Fibroblast of lung (primary cell): ENCODE measurements at regions not wholly inside any gene's neighbourhood (a gene's known extent, or its start where the extent isn't known, plus 50 kb on each side); places are given as distances from the start of the nearest gene placed in this dataset.
A peak's percentile ranks its signal among the peaks of the same experiment; 100 is the strongest.

Experiments used
- DNase-seq, 2 donors: peaks; one replicate each; pipeline versions ENCODE4 v3.0.0 to v3.0.0-alpha.2; 2010; ENCODE audit warnings: low read depth in 2 of 2
- H2AFZ ChIP-seq: 2 replicates; pipeline ENCODE4 v1.5.1; 2012; ENCODE audit warnings: low read length, control low read depth, inconsistent platforms
- H3K27ac ChIP-seq: 2 replicates; pipeline ENCODE4 v1.5.1; 2011; ENCODE audit warnings: low read length, control low read depth; ENCODE audit not compliant: insufficient read depth
- H3K27me3 ChIP-seq: 2 replicates; pipeline ENCODE4 v1.5.1; 2011; ENCODE audit warnings: mild to moderate bottlenecking, low read length; ENCODE audit not compliant: control insufficient read depth, insufficient read depth
- H3K36me3 ChIP-seq: 2 replicates; pipeline ENCODE4 v1.5.1; 2011; ENCODE audit warnings: low read length; ENCODE audit not compliant: control insufficient read depth, insufficient read depth
- H3K4me1 ChIP-seq: 2 replicates; pipeline ENCODE4 v1.5.1; 2011; ENCODE audit warnings: low read length; ENCODE audit not compliant: control insufficient read depth, insufficient read depth; ENCODE audit errors: extremely low read depth
- H3K4me2 ChIP-seq: 2 replicates; pipeline ENCODE4 v1.5.1; 2011; ENCODE audit warnings: low read length, control low read depth; ENCODE audit not compliant: insufficient read depth; ENCODE audit errors: extremely low read depth
- H3K4me3 ChIP-seq, 4 experiments: fragments of 200-600 bp in 1 of 4; sonication (generic) in 1 of 4; replicated peaks in 1 of 4; 2 replicates each; pipeline ENCODE4 v1.5.1; 2011 to 2016; ENCODE audit warnings: low read length in 4 of 4, low read depth in 3 of 4, mild to moderate bottlenecking in 3 of 4, control low read depth in 2 of 4, inconsistent platforms in 1 of 4, mixed read lengths in 1 of 4; ENCODE audit not compliant: insufficient read depth in 1 of 4; ENCODE audit errors: control extremely low read depth in 1 of 4
- H3K79me2 ChIP-seq: 2 replicates; pipeline ENCODE4 v1.5.1; 2012; ENCODE audit warnings: mild to moderate bottlenecking, low read length, inconsistent platforms; ENCODE audit not compliant: control insufficient read depth, insufficient read depth
- H3K9ac ChIP-seq: 2 replicates; pipeline ENCODE4 v1.5.1; 2011; ENCODE audit warnings: mild to moderate bottlenecking, low read length, control low read depth; ENCODE audit not compliant: insufficient read depth
- H3K9me3 ChIP-seq: 2 replicates; pipeline ENCODE4 v1.5.1; 2012; ENCODE audit warnings: low read depth, low read length; ENCODE audit not compliant: control insufficient read depth, insufficient read depth
- H4K20me1 ChIP-seq: 2 replicates; pipeline ENCODE4 v1.5.1; 2011; ENCODE audit warnings: low read length; ENCODE audit not compliant: control insufficient read depth, insufficient read depth; ENCODE audit errors: extremely low read depth
- EZH2 ChIP-seq: IDR thresholded peaks from 2 replicates; pipeline ENCODE4 v1.5.1; 2012; ENCODE audit warnings: low read length, control low read depth, mild to moderate bottlenecking; ENCODE audit errors: missing control alignments
- TF ChIP-seq, protein P1 (sequence below), 2 donors: IDR thresholded peaks in 1 of 2; conservative IDR thresholded peaks in 1 of 2; 1 replicate in 1 of 2; 2 replicates in 1 of 2; pipeline ENCODE4 v1.5.1; 2011 to 2012; ENCODE audit warnings: low read length in 2 of 2, control low read depth in 1 of 2, inconsistent platforms in 1 of 2, low read depth in 1 of 2, mild to moderate bottlenecking in 1 of 2

DNA sequence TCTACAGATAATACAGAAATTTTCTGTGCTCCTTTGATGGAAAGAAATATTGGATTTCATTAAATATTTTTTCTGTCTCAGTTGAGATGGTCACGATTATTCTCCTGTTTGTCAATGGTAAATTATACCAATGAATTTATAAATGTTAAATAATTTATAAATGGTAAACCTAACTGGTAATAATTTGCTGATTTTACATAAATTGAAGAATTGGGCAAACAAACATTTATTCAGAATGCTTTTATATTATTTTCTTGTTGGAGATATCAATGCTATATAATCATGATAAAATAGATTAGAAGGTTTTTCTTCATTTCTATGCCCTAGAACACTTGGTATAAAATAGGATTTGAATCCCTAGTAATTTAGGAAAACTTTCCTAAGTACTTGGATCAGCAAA, 597.6 kb upstream of the IGFBP3 start:
- H3K9me3 ChIP-seq = no peaks in the 10 kb centered on the region
- H3K27ac ChIP-seq = no peak overlapping the region
- H3K4me3 ChIP-seq = no peak overlapping the region
- no peaks in the 10 kb centered on the region for H3K36me3 ChIP-seq
- no peak overlapping the region for H3K4me2 ChIP-seq
- no peaks in the 10 kb centered on the region for H4K20me1 ChIP-seq
- H3K4me1 ChIP-seq = no peaks in the 10 kb centered on the region
- no peak for TF ChIP-seq EZH2
- TF ChIP-seq, protein P1, sequence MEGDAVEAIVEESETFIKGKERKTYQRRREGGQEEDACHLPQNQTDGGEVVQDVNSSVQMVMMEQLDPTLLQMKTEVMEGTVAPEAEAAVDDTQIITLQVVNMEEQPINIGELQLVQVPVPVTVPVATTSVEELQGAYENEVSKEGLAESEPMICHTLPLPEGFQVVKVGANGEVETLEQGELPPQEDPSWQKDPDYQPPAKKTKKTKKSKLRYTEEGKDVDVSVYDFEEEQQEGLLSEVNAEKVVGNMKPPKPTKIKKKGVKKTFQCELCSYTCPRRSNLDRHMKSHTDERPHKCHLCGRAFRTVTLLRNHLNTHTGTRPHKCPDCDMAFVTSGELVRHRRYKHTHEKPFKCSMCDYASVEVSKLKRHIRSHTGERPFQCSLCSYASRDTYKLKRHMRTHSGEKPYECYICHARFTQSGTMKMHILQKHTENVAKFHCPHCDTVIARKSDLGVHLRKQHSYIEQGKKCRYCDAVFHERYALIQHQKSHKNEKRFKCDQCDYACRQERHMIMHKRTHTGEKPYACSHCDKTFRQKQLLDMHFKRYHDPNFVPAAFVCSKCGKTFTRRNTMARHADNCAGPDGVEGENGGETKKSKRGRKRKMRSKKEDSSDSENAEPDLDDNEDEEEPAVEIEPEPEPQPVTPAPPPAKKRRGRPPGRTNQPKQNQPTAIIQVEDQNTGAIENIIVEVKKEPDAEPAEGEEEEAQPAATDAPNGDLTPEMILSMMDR (conservative IDR thresholded peaks at IDR 0.05 in 1 of 2, IDR thresholded peaks at IDR 0.05 in 1 of 2; ENCODE audit: low read depth in 1 of 2, low read length in 2 of 2) = no peak
- H3K9ac ChIP-seq = no peak overlapping the region
- H3K27me3 ChIP-seq = no peaks in the 10 kb centered on the region
- H2AFZ ChIP-seq = no peak overlapping the region
- no peak for DNase-seq
- H3K79me2 ChIP-seq = no peaks in the 10 kb centered on the region

DNA sequence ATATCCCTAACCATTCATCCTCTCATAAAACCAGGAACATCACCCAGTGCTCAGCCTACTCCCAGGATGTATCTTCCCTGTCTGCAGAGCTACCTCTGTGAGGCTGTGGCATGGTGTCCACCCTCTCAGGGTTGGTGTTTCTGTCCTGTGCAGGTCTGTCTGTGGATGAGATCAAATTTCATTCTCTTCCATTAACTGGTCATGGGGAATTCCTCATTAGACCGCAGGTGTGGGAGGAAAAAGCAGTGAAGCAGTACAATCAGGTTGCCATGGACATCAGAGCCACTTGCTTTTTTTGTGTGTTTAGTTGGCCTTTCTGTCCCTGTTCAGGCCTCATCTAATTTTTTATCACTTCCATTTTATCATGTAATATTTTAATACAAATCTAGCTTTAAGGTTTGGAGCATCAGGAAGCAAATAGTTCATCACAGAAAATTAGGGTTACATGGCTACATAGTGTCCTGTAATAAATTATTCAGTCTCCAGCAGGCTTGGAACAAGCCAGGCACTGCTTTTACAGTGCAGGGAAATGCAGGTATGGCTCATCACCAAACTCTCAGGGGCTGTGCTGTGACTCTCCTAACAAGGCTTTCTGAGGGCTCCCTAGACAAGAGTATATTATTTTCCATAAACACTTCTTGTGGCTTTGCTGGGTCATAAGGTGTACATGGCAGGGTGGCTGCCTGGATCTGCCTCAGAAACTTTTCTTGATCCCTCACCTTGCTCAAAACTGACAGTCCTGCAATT, 594.9 kb upstream of the IGFBP3 start:
- Histone ChIP-seq H3K9ac (no peak overlapping the region), H3K4me3 (no peak overlapping the region), H3K27me3 (no peaks in the 10 kb centered on the region), H3K79me2 (no peaks in the 10 kb centered on the region), H3K36me3 (no peaks in the 10 kb centered on the region), H2AFZ (no peak overlapping the region), H3K4me2 (no peak overlapping the region), H4K20me1 (no peaks in the 10 kb centered on the region), H3K27ac (no peak overlapping the region), H3K9me3 (no peaks in the 10 kb centered on the region), H3K4me1 (no peaks in the 10 kb centered on the region)
- TF ChIP-seq, protein P1 (conservative IDR thresholded peaks at IDR 0.05 in 1 of 2, IDR thresholded peaks at IDR 0.05 in 1 of 2; ENCODE audit: low read depth in 1 of 2, low read length in 2 of 2) = no peak
- no peak for TF ChIP-seq EZH2
- DNase-seq = peak in 1 of 2 donors; percentile 40

DNA sequence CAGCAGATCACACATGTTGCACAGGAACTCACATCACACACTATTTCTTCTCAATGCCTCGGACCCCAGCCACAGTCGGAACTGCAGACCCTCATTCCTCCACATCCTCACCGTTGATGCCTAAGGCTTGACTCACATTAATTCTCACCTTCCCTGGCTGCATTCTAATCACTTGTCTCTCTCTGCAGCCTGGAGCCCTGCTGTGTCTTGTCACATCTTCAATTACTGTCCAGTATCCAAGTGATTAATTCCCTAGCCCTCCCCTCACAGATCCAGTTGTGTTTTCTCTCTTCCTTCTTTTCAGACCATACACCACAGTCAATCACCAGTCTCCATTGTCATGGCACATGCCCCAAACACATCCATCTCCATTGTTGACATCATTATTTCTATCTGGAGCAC, 592.4 kb upstream of the IGFBP3 start:
- no peak for DNase-seq
- Histone ChIP-seq H3K4me1 (no peaks in the 10 kb centered on the region), H3K36me3 (no peaks in the 10 kb centered on the region), H3K4me2 (no peak overlapping the region), H3K27ac (no peak overlapping the region), H3K4me3 (no peak overlapping the region), H3K9ac (no peak overlapping the region), H3K79me2 (no peaks in the 10 kb centered on the region), H3K27me3 (no peaks in the 10 kb centered on the region), H4K20me1 (no peaks in the 10 kb centered on the region), H2AFZ (no peak overlapping the region), H3K9me3 (no peaks in the 10 kb centered on the region)
- TF ChIP-seq, protein P1 (conservative IDR thresholded peaks at IDR 0.05 in 1 of 2, IDR thresholded peaks at IDR 0.05 in 1 of 2; ENCODE audit: low read depth in 1 of 2, low read length in 2 of 2) = no peak
- no peak for TF ChIP-seq EZH2
